IMR-90 (cell line): ENCODE measurements at regions not wholly inside any gene's neighbourhood (a gene's known extent, or its start where the extent isn't known, plus 50 kb on each side); places are given as distances from the start of the nearest gene placed in this dataset.

Source experiments
- ATAC-seq: fragments of 200-7000 bp; cut with Tn5 transposase; 2 replicates; pipeline ENCODE4 v1.9.1; 2020; ENCODE audit warnings: low read depth, mild to moderate bottlenecking, moderate library complexity
- BruUV-seq: library from RNA; stranded (reverse); fragments of 400-500 nt; replicated peaks from 2 replicates; lab custom pipeline; 2021; lab: Mats Ljungman, UMichigan
- CTCF ChIA-PET: fragments of 300-600 bp; formaldehyde crosslinking; extraction: SDS; loops from one replicate; lab custom pipeline; 2021; ENCODE audit warnings: antibody characterized with exemption; lab: Yijun Ruan, JAX
- POLR2A ChIA-PET: fragments of 300-600 bp; sonication (Branson Sonifier 250); formaldehyde crosslinking; loops from one replicate; lab custom pipeline; 2022; ENCODE audit warnings: antibody characterized with exemption; ENCODE audit not compliant: unreplicated experiment; lab: Charles Lee
- DNase-seq: peaks from one replicate; pipeline ENCODE4 v3.0.0; 2013
- H2AFZ ChIP-seq: replicated peaks from 2 replicates; pipeline ENCODE3; 2013; ENCODE audit warnings: low read length, mild to moderate bottlenecking; ENCODE audit not compliant: poor library complexity
- H2AK5ac ChIP-seq: 2 replicates; pipeline ENCODE4 v1.6.1; 2013; ENCODE audit warnings: low read depth, low read length, inconsistent platforms
- H2AK9ac ChIP-seq: replicated peaks from 2 replicates; pipeline ENCODE3; 2013; ENCODE audit warnings: mild to moderate bottlenecking, low read depth, low read length, moderate library complexity; ENCODE audit not compliant: poor library complexity
- H2BK120ac ChIP-seq: 2 replicates; pipeline ENCODE4 v1.6.1; 2013; ENCODE audit warnings: low read depth, low read length, inconsistent platforms
- H2BK15ac ChIP-seq: 3 replicates; pipeline ENCODE4 v1.6.1; 2013; ENCODE audit warnings: low read depth, low read length, inconsistent platforms
- H2BK20ac ChIP-seq: 2 replicates; pipeline ENCODE4 v1.6.1; 2013; ENCODE audit warnings: low read depth, mild to moderate bottlenecking, inconsistent platforms, low read length, moderate library complexity
- H2BK5ac ChIP-seq: 2 replicates; pipeline ENCODE4 v1.6.1; 2013; ENCODE audit warnings: mild to moderate bottlenecking, low read depth, low read length, inconsistent platforms; ENCODE audit not compliant: poor library complexity, severe bottlenecking
- H3K14ac ChIP-seq: replicated peaks from 2 replicates; pipeline ENCODE4 v1.6.1; 2013; ENCODE audit warnings: low read depth, low read length, inconsistent platforms
- H3K18ac ChIP-seq: 2 replicates; pipeline ENCODE4 v1.6.1; 2013; ENCODE audit warnings: low read depth, low read length, control low read depth
- H3K23ac ChIP-seq: 2 replicates; pipeline ENCODE4 v1.6.1; 2013; ENCODE audit warnings: low read depth, low read length, inconsistent platforms
- H3K27ac ChIP-seq: 2 replicates; pipeline ENCODE4 v1.5.1; 2013; ENCODE audit warnings: mild to moderate bottlenecking, control low read depth, low read length; ENCODE audit not compliant: insufficient read depth
- H3K27me3 ChIP-seq: 2 replicates; pipeline ENCODE4 v1.6.1; 2013; ENCODE audit warnings: low read length; ENCODE audit not compliant: control insufficient read depth, insufficient read depth
- H3K36me3 ChIP-seq: 2 replicates; pipeline ENCODE4 v1.6.1; 2013; ENCODE audit warnings: low read length, mixed read lengths; ENCODE audit not compliant: control insufficient read depth, insufficient read depth
- H3K4ac ChIP-seq: 2 replicates; pipeline ENCODE4 v1.6.1; 2013; ENCODE audit warnings: low read depth, low read length, inconsistent platforms
- H3K4me1 ChIP-seq: 2 replicates; pipeline ENCODE4 v1.6.1; 2013; ENCODE audit warnings: low read length, mixed read lengths; ENCODE audit not compliant: control insufficient read depth, insufficient read depth
- H3K4me2 ChIP-seq: 2 replicates; pipeline ENCODE4 v1.6.1; 2013; ENCODE audit warnings: low read depth, mild to moderate bottlenecking, control low read depth, low read length, moderate library complexity
- H3K4me3 ChIP-seq: 2 replicates; pipeline ENCODE4 v1.5.1; 2013; ENCODE audit warnings: low read depth, mild to moderate bottlenecking, control low read depth, low read length, moderate library complexity; ENCODE audit not compliant: insufficient read depth
- H3K56ac ChIP-seq: 2 replicates; pipeline ENCODE4 v1.6.1; 2013; ENCODE audit warnings: low read length, inconsistent platforms; ENCODE audit not compliant: insufficient read depth; ENCODE audit errors: extremely low read depth
- H3K79me1 ChIP-seq, 2 experiments: 2 replicates each; pipeline ENCODE4 v1.6.1; 2013; ENCODE audit warnings: low read length in 2 of 2, inconsistent platforms in 1 of 2, low read depth in 1 of 2
- H3K9ac ChIP-seq: 2 replicates; pipeline ENCODE4 v1.6.1; 2013; ENCODE audit warnings: low read depth, low read length, control low read depth
- H3K9me1 ChIP-seq: 2 replicates; pipeline ENCODE4 v1.6.1; 2013; ENCODE audit warnings: low read length, inconsistent platforms; ENCODE audit not compliant: insufficient read depth
- H3K9me3 ChIP-seq: 2 replicates; pipeline ENCODE4 v1.6.1; 2013; ENCODE audit warnings: low read length; ENCODE audit not compliant: control insufficient read depth, insufficient read depth
- H4K20me1 ChIP-seq: 2 replicates; pipeline ENCODE4 v1.6.1; 2013; ENCODE audit warnings: low read length, inconsistent platforms; ENCODE audit not compliant: insufficient read depth
- H4K5ac ChIP-seq: 2 replicates; pipeline ENCODE4 v1.6.1; 2013; ENCODE audit warnings: mild to moderate bottlenecking, low read depth, low read length, control low read depth
- H4K8ac ChIP-seq, 2 experiments: 2 replicates each; pipeline ENCODE4 v1.6.1; 2013; ENCODE audit warnings: low read depth in 2 of 2, low read length in 2 of 2, control low read depth in 1 of 2, inconsistent platforms in 1 of 2
- H4K91ac ChIP-seq: 2 replicates; pipeline ENCODE4 v1.6.1; 2013; ENCODE audit warnings: low read depth, low read length, inconsistent platforms; ENCODE audit not compliant: insufficient read depth
- FOS ChIP-seq: fragments of 150-350 bp; IDR thresholded peaks from 2 replicates; pipeline ENCODE4 v1.6.1; 2016; ENCODE audit warnings: low read depth, low read length
- RAD21 ChIP-seq: IDR thresholded peaks from 2 replicates; pipeline ENCODE4 v1.6.1; 2012; ENCODE audit warnings: low read length, improper control_type of control experiment
- whole genome bisulfite sequencing, 2 experiments: methylation state at CpG; one replicate each; pipeline versions ENCODE4 v1.1.5 to v1.1.7; 2013; ENCODE audit warnings: missing lambda C conversion rate in 2 of 2; ENCODE audit not compliant: insufficient read length in 1 of 2; ENCODE audit errors: extremely low coverage in 2 of 2; 5-methylcytosine and 5-hydroxymethylcytosine counted together
- dilution Hi-C: fragments of 300-500 bp; cut with HindIII; formaldehyde crosslinking; loops from one replicate; pipeline ENCODE4 v1.14.3; 2018; ENCODE audit warnings: low sequenced_read_pairs; ENCODE audit not compliant: unreplicated experiment
- in situ Hi-C: fragments of 300-500 bp; cut with MboI; formaldehyde crosslinking; loops from 3 replicates; pipeline ENCODE4 v1.14.3; 2019; ENCODE audit warnings: low sequenced_read_pairs, inconsistent platforms, mixed read lengths
- intact Hi-C: fragments of 100-400 bp; cut with micrococcal nuclease; formaldehyde crosslinking; loops from 2 replicates; pipeline ENCODE4 v1.10.0; 2022

DNA sequence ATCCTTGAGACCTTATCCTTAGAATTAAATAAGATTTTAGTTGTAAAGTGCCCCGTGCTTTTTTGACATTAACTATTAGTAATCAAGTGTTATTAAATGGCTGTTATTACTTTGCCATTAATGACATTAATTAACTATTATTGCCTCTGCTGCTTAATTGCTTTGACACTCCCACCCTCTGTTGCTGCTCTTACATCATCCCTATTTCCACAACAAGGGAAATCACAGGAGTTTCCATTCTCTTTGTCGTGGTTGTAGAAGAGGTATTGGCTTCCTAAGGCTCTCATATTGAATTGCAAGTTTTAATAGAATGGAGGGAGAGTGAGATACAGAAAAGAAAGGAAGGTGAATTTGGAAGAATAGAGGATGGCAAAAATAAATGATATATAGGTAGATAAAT is 545.8 kb downstream of the MMUT start:
- Histone ChIP-seq H2AK9ac (no peak overlapping the region), H2BK5ac (no peak overlapping the region), H3K18ac (no peak overlapping the region), H4K8ac (no peak overlapping the region), H3K4me3 (no peak overlapping the region), H4K91ac (no peak overlapping the region), H3K14ac (no peak overlapping the region), H3K36me3 (no peaks in the 10 kb centered on the region), H2BK15ac (no peak overlapping the region), H3K4ac (no peak overlapping the region), H3K4me1 (no peaks in the 10 kb centered on the region), H3K4me2 (no peak overlapping the region), H2AK5ac (no peak overlapping the region), H4K20me1 (no peaks in the 10 kb centered on the region), H2BK120ac (no peak overlapping the region), H3K27ac (no peak overlapping the region), H4K5ac (no peak overlapping the region), H3K9me3 (no peaks in the 10 kb centered on the region), H3K56ac (no peak overlapping the region), H2BK20ac (no peak overlapping the region), H3K9ac (no peak overlapping the region), H3K9me1 (no peaks in the 10 kb centered on the region), H3K79me1 (no peaks in the 10 kb centered on the region), H3K23ac (no peak overlapping the region), H3K27me3 (no peaks in the 10 kb centered on the region), H2AFZ (no peak overlapping the region)
- ChIA-PET POLR2A (no interaction called here), CTCF (interaction anchor here (0.6 kb wide), 1 partner anchor 9 kb away, joined by 3 read pairs; no protein-coding TSS in a partner anchor)
- no peak for TF ChIP-seq FOS
- no peak for TF ChIP-seq RAD21
- no peak for DNase-seq
- dilution Hi-C loops (no loop called here), intact Hi-C loops (no loop called here), in situ Hi-C loops (no loop called here)
- BruUV-seq = no TSS peak
- no CpG with 5 or more reads among the region's 2 CpGs for WGBS, 2 experiments
- ATAC-seq = no peak
